ENCODE measurements at regions not wholly inside any gene's neighbourhood (a gene's known extent, or its start where the extent isn't known, plus 50 kb on each side); places are given as distances from the start of the nearest gene placed in this dataset.

- Histone ChIP-seq H3K36me3 (ENCODE audit: insufficient read depth, low read length) (no peaks in the 10 kb centered on the region), H3K9me3 (ENCODE audit: low read length) (no peaks in the 10 kb centered on the region), H3K4me1 (ENCODE audit: insufficient read depth, low read length) (peaks cover 7% of the 10 kb centered on the region), H3K27me3 (ENCODE audit: insufficient read depth, low read length) (no peaks in the 10 kb centered on the region), H3K4me3 (ENCODE audit: low read length) (no peak overlapping the region), H2AFZ (ENCODE audit: low read depth, low read length) (no peak overlapping the region)
Measured at GRCh38 chr3:29141197-29141917, 139.5 kb upstream of the RBMS3 start.

GRCh38 chr3:29141918-29142275 lies 139.0 kb upstream of the RBMS3 start:
- no peak overlapping the region for H3K4me3 ChIP-seq (ENCODE audit: low read length)

GRCh38 chr3:29143151-29143550 lies 137.7 kb upstream of the RBMS3 start:
- no peaks in the 10 kb centered on the region for H3K27me3 ChIP-seq (ENCODE audit: insufficient read depth, low read length)
- H3K4me3 ChIP-seq (ENCODE audit: low read length): no peak overlapping the region
- H3K4me1 ChIP-seq (ENCODE audit: insufficient read depth, low read length): peaks cover 7% of the 10 kb centered on the region
- no peaks in the 10 kb centered on the region for H3K9me3 ChIP-seq (ENCODE audit: low read length)
- no peaks in the 10 kb centered on the region for H3K36me3 ChIP-seq (ENCODE audit: insufficient read depth, low read length)
- no peak overlapping the region for H2AFZ ChIP-seq (ENCODE audit: low read depth, low read length)

More at GRCh38 chr3:29141918-29142275, 139.0 kb upstream of the RBMS3 start:
- Histone ChIP-seq H3K36me3 (ENCODE audit: insufficient read depth, low read length) (no peaks in the 10 kb centered on the region), H2AFZ (ENCODE audit: low read depth, low read length) (no peak overlapping the region), H3K9me3 (ENCODE audit: low read length) (no peaks in the 10 kb centered on the region), H3K4me1 (ENCODE audit: insufficient read depth, low read length) (peaks cover 7% of the 10 kb centered on the region), H3K27me3 (ENCODE audit: insufficient read depth, low read length) (no peaks in the 10 kb centered on the region)

GRCh38 chr3:29144361-29144760 lies 136.5 kb upstream of the RBMS3 start:
- Histone ChIP-seq H3K27me3 (ENCODE audit: insufficient read depth, low read length) (no peaks in the 10 kb centered on the region), H2AFZ (ENCODE audit: low read depth, low read length) (no peak overlapping the region), H3K4me3 (ENCODE audit: low read length) (no peak overlapping the region), H3K36me3 (ENCODE audit: insufficient read depth, low read length) (no peaks in the 10 kb centered on the region), H3K4me1 (ENCODE audit: insufficient read depth, low read length) (peaks cover 7% of the 10 kb centered on the region), H3K9me3 (ENCODE audit: low read length) (no peaks in the 10 kb centered on the region)

GRCh38 chr3:29144807-29145206 lies 136.1 kb upstream of the RBMS3 start:
- Histone ChIP-seq H3K27me3 (ENCODE audit: insufficient read depth, low read length) (no peaks in the 10 kb centered on the region), H3K9me3 (ENCODE audit: low read length) (no peaks in the 10 kb centered on the region), H3K4me3 (ENCODE audit: low read length) (no peak overlapping the region), H3K36me3 (ENCODE audit: insufficient read depth, low read length) (no peaks in the 10 kb centered on the region), H2AFZ (ENCODE audit: low read depth, low read length) (no peak overlapping the region), H3K4me1 (ENCODE audit: insufficient read depth, low read length) (peaks cover 7% of the 10 kb centered on the region)

GRCh38 chr3:29145360-29145759 lies 135.5 kb upstream of the RBMS3 start:
- no peaks in the 10 kb centered on the region for H3K9me3 ChIP-seq (ENCODE audit: low read length)
- peaks cover 4% of the 10 kb centered on the region for H3K4me1 ChIP-seq (ENCODE audit: insufficient read depth, low read length)
- H2AFZ ChIP-seq (ENCODE audit: low read depth, low read length): no peak overlapping the region
- H3K4me3 ChIP-seq (ENCODE audit: low read length): no peak overlapping the region
- no peaks in the 10 kb centered on the region for H3K36me3 ChIP-seq (ENCODE audit: insufficient read depth, low read length)
- no peaks in the 10 kb centered on the region for H3K27me3 ChIP-seq (ENCODE audit: insufficient read depth, low read length)

- Histone ChIP-seq H3K27me3 (ENCODE audit: insufficient read depth, low read length) (no peaks in the 10 kb centered on the region), H2AFZ (ENCODE audit: low read depth, low read length) (no peak overlapping the region), H3K36me3 (ENCODE audit: insufficient read depth, low read length) (no peaks in the 10 kb centered on the region), H3K9me3 (ENCODE audit: low read length) (no peaks in the 10 kb centered on the region), H3K4me1 (ENCODE audit: insufficient read depth, low read length) (no peaks in the 10 kb centered on the region), H3K4me3 (ENCODE audit: low read length) (no peak overlapping the region)
Measured at GRCh38 chr3:29152379-29152778, 128.5 kb upstream of the RBMS3 start.

GRCh38 chr3:29153811-29154210 lies 127.1 kb upstream of the RBMS3 start:
- no peaks in the 10 kb centered on the region for H3K9me3 ChIP-seq (ENCODE audit: low read length)
- H3K4me1 ChIP-seq (ENCODE audit: insufficient read depth, low read length): no peaks in the 10 kb centered on the region
- no peak overlapping the region for H2AFZ ChIP-seq (ENCODE audit: low read depth, low read length)
- H3K4me3 ChIP-seq (ENCODE audit: low read length): no peak overlapping the region
- no peaks in the 10 kb centered on the region for H3K36me3 ChIP-seq (ENCODE audit: insufficient read depth, low read length)
- H3K27me3 ChIP-seq (ENCODE audit: insufficient read depth, low read length): no peaks in the 10 kb centered on the region

- H3K4me3 ChIP-seq (ENCODE audit: low read length): no peak overlapping the region
- H3K9me3 ChIP-seq (ENCODE audit: low read length): no peaks in the 10 kb centered on the region
- H2AFZ ChIP-seq (ENCODE audit: low read depth, low read length): no peak overlapping the region
- H3K36me3 ChIP-seq (ENCODE audit: insufficient read depth, low read length): no peaks in the 10 kb centered on the region
- no peaks in the 10 kb centered on the region for H3K4me1 ChIP-seq (ENCODE audit: insufficient read depth, low read length)
- H3K27me3 ChIP-seq (ENCODE audit: insufficient read depth, low read length): no peaks in the 10 kb centered on the region
Measured at GRCh38 chr3:29156086-29156715, 124.7 kb upstream of the RBMS3 start.

- H3K36me3 ChIP-seq (ENCODE audit: insufficient read depth, low read length): no peaks in the 10 kb centered on the region
- no peaks in the 10 kb centered on the region for H3K9me3 ChIP-seq (ENCODE audit: low read length)
- no peaks in the 10 kb centered on the region for H3K4me1 ChIP-seq (ENCODE audit: insufficient read depth, low read length)
- H3K4me3 ChIP-seq (ENCODE audit: low read length): no peak overlapping the region
- no peaks in the 10 kb centered on the region for H3K27me3 ChIP-seq (ENCODE audit: insufficient read depth, low read length)
- H2AFZ ChIP-seq (ENCODE audit: low read depth, low read length): no peak overlapping the region
Measured at GRCh38 chr3:29164825-29165224, 116.0 kb upstream of the RBMS3 start.

GRCh38 chr3:29167180-29167579 lies 113.7 kb upstream of the RBMS3 start:
- peaks cover 7% of the 10 kb centered on the region for H3K4me1 ChIP-seq (ENCODE audit: insufficient read depth, low read length)
- no peak overlapping the region for H2AFZ ChIP-seq (ENCODE audit: low read depth, low read length)
- H3K9me3 ChIP-seq (ENCODE audit: low read length): no peaks in the 10 kb centered on the region
- H3K4me3 ChIP-seq (ENCODE audit: low read length): no peak overlapping the region
- H3K27me3 ChIP-seq (ENCODE audit: insufficient read depth, low read length): peaks cover 3% of the 10 kb centered on the region
- no peaks in the 10 kb centered on the region for H3K36me3 ChIP-seq (ENCODE audit: insufficient read depth, low read length)

GRCh38 chr3:29168081-29168480 lies 112.8 kb upstream of the RBMS3 start:
- Histone ChIP-seq H2AFZ (ENCODE audit: low read depth, low read length) (no peak overlapping the region), H3K9me3 (ENCODE audit: low read length) (no peaks in the 10 kb centered on the region), H3K27me3 (ENCODE audit: insufficient read depth, low read length) (peaks cover 3% of the 10 kb centered on the region), H3K4me3 (ENCODE audit: low read length) (no peak overlapping the region), H3K36me3 (ENCODE audit: insufficient read depth, low read length) (no peaks in the 10 kb centered on the region), H3K4me1 (ENCODE audit: insufficient read depth, low read length) (peaks cover 7% of the 10 kb centered on the region)

GRCh38 chr3:29168696-29169095 lies 112.2 kb upstream of the RBMS3 start:
- Histone ChIP-seq H3K36me3 (ENCODE audit: insufficient read depth, low read length) (no peaks in the 10 kb centered on the region), H2AFZ (ENCODE audit: low read depth, low read length) (no peak overlapping the region), H3K4me3 (ENCODE audit: low read length) (no peak overlapping the region), H3K4me1 (ENCODE audit: insufficient read depth, low read length) (peaks cover 7% of the 10 kb centered on the region), H3K9me3 (ENCODE audit: low read length) (no peaks in the 10 kb centered on the region), H3K27me3 (ENCODE audit: insufficient read depth, low read length) (peaks cover 3% of the 10 kb centered on the region)

GRCh38 chr3:29169451-29169850 lies 111.4 kb upstream of the RBMS3 start:
- no peak overlapping the region for H2AFZ ChIP-seq (ENCODE audit: low read depth, low read length)
- H3K36me3 ChIP-seq (ENCODE audit: insufficient read depth, low read length): no peaks in the 10 kb centered on the region
- peaks cover 7% of the 10 kb centered on the region for H3K4me1 ChIP-seq (ENCODE audit: insufficient read depth, low read length)
- H3K27me3 ChIP-seq (ENCODE audit: insufficient read depth, low read length): peaks cover 3% of the 10 kb centered on the region
- H3K9me3 ChIP-seq (ENCODE audit: low read length): no peaks in the 10 kb centered on the region
- H3K4me3 ChIP-seq (ENCODE audit: low read length): no peak overlapping the region

All from neuron (in vitro differentiated cells).